Ovary (tissue), 3 donors: ENCODE measurements at regions not wholly inside any gene's neighbourhood (a gene's known extent, or its start where the extent isn't known, plus 50 kb on each side); places are given as distances from the start of the nearest gene placed in this dataset.

Experiments used
- CTCF ChIP-seq, 3 donors: fragments of 450-650 bp in 2 of 3; fragments of 200-600 bp in 1 of 3; IDR thresholded peaks; one replicate each; pipeline versions ENCODE4 v1.5.1 to v1.8.0; 2016 to 2022; ENCODE audit warnings: antibody characterized with exemption in 3 of 3, mild to moderate bottlenecking in 1 of 3
- EP300 ChIP-seq: sonication (generic); formaldehyde crosslinking; IDR thresholded peaks from one replicate; pipeline ENCODE4 v1.6.1; 2017; ENCODE audit warnings: antibody characterized with exemption
- POLR2A ChIP-seq: fragments of 450-650 bp; IDR thresholded peaks from one replicate; pipeline ENCODE4 v1.6.1; 2017; ENCODE audit warnings: antibody characterized with exemption, mild to moderate bottlenecking, moderate library complexity
- donor health status: DM: no; HTN: no; CAD: no.

- no peak for TF ChIP-seq CTCF (IDR thresholded peaks at IDR 0.05)
- no peak for TF ChIP-seq POLR2A
- no peak for TF ChIP-seq EP300
These were observed 158.8 kb downstream of the PHLDA1 start for GRCh38 chr12:75872762-75873161.
